ENCODE measurements at regions not wholly inside any gene's neighbourhood (a gene's known extent, or its start where the extent isn't known, plus 50 kb on each side); places are given as distances from the start of the nearest gene placed in this dataset.
"Not testable (repeated sequence)": the region's sequence is repeated elsewhere in the genome, so short reads cannot be mapped to it uniquely, and the experiment has no call there.

- DNase-seq (ENCODE audit: insufficient read length, low spot score) (no peak), FAIRE-seq (no peak)
- no peak for TF ChIP-seq CTCF (IDR thresholded peaks at IDR 0.05; ENCODE audit: insufficient read depth, missing control alignments)
These were observed 568.5 kb upstream of the MDGA2 start for GRCh38 chr14:48243900-48244299.

- no peak for FAIRE-seq
- TF ChIP-seq CTCF (IDR thresholded peaks at IDR 0.05; ENCODE audit: insufficient read depth, missing control alignments), result no peak
These were observed 553.7 kb upstream of the MDGA2 start for GRCh38 chr14:48229091-48229490.

GRCh38 chr14:48193893-48194292 is 518.5 kb upstream of the MDGA2 start:
- DNase-seq (ENCODE audit: insufficient read length, low spot score), result no peak
- TF ChIP-seq CTCF (IDR thresholded peaks at IDR 0.05; ENCODE audit: insufficient read depth, missing control alignments), result no peak
- no peak for FAIRE-seq

More at GRCh38 chr14:48229091-48229490, 553.7 kb upstream of the MDGA2 start:
- DNase-seq (ENCODE audit: insufficient read length, low spot score), result no peak

GRCh38 chr14:48149624-48150023 is 474.2 kb upstream of the MDGA2 start:
- not testable (repeated sequence) for FAIRE-seq; DNase-seq (ENCODE audit: insufficient read length, low spot score)

GRCh38 chr14:48140804-48141203 is 465.4 kb upstream of the MDGA2 start:
- DNase-seq (ENCODE audit: insufficient read length, low spot score), result no peak
- no peak for FAIRE-seq
- TF ChIP-seq CTCF (IDR thresholded peaks at IDR 0.05; ENCODE audit: insufficient read depth, missing control alignments), result no peak

- DNase-seq (ENCODE audit: insufficient read length, low spot score) (no peak), FAIRE-seq (peak; percentile 71)
- no peak for TF ChIP-seq CTCF (IDR thresholded peaks at IDR 0.05; ENCODE audit: insufficient read depth, missing control alignments)
These were observed 454.1 kb upstream of the MDGA2 start for GRCh38 chr14:48129472-48129871.

GRCh38 chr14:48127674-48128073 is 452.3 kb upstream of the MDGA2 start:
- no peak for TF ChIP-seq CTCF (IDR thresholded peaks at IDR 0.05; ENCODE audit: insufficient read depth, missing control alignments)
- FAIRE-seq (no peak), DNase-seq (ENCODE audit: insufficient read length, low spot score) (no peak)

GRCh38 chr14:48125654-48126053 is 450.2 kb upstream of the MDGA2 start:
- DNase-seq (ENCODE audit: insufficient read length, low spot score) (no peak), FAIRE-seq (peak; percentile 94)
- no peak for TF ChIP-seq CTCF (IDR thresholded peaks at IDR 0.05; ENCODE audit: insufficient read depth, missing control alignments)
